ENCODE measurements at regions not wholly inside any gene's neighbourhood (a gene's known extent, or its start where the extent isn't known, plus 50 kb on each side); places are given as distances from the start of the nearest gene placed in this dataset.
"Not testable (repeated sequence)": the region's sequence is repeated elsewhere in the genome, so short reads cannot be mapped to it uniquely, and the experiment has no call there.

DNA sequence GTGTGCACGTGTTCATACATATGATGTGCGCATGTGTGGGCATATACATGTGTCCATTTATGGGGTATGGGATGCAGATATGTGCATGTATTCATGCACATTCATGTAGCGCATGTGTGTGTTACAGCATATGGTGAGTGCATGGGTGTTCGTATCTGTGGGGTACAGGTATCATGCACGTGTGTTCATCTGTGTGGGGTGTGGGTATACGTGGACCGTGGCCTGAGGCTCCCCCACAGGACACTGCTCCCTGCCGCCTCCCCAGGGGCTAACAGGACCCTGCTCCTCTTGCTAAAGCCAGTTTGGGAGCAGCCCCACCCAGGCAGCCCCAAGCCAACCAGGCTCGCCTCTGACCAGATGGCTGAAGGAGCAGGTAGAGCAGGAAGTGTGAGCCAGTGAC is 213.4 kb upstream of the POTEB2 start:
- TF ChIP-seq, protein P1, sequence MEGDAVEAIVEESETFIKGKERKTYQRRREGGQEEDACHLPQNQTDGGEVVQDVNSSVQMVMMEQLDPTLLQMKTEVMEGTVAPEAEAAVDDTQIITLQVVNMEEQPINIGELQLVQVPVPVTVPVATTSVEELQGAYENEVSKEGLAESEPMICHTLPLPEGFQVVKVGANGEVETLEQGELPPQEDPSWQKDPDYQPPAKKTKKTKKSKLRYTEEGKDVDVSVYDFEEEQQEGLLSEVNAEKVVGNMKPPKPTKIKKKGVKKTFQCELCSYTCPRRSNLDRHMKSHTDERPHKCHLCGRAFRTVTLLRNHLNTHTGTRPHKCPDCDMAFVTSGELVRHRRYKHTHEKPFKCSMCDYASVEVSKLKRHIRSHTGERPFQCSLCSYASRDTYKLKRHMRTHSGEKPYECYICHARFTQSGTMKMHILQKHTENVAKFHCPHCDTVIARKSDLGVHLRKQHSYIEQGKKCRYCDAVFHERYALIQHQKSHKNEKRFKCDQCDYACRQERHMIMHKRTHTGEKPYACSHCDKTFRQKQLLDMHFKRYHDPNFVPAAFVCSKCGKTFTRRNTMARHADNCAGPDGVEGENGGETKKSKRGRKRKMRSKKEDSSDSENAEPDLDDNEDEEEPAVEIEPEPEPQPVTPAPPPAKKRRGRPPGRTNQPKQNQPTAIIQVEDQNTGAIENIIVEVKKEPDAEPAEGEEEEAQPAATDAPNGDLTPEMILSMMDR (IDR thresholded peaks at IDR 0.05): not testable (repeated sequence)
- not testable (repeated sequence) for TF ChIP-seq POLR2A (IDR thresholded peaks at IDR 0.05)
